Fibroblast of lung (primary cell): ENCODE measurements at regions not wholly inside any gene's neighbourhood (a gene's known extent, or its start where the extent isn't known, plus 50 kb on each side); places are given as distances from the start of the nearest gene placed in this dataset.

Source experiments
- CTCF ChIP-seq, 2 donors: IDR thresholded peaks in 1 of 2; conservative IDR thresholded peaks in 1 of 2; 1 replicate in 1 of 2; 2 replicates in 1 of 2; pipeline ENCODE4 v1.5.1; 2011 to 2012; ENCODE audit warnings: low read length in 2 of 2, control low read depth in 1 of 2, inconsistent platforms in 1 of 2, low read depth in 1 of 2, mild to moderate bottlenecking in 1 of 2
- EZH2 ChIP-seq: IDR thresholded peaks from 2 replicates; pipeline ENCODE4 v1.5.1; 2012; ENCODE audit warnings: low read length, control low read depth, mild to moderate bottlenecking; ENCODE audit errors: missing control alignments

- no peak for TF ChIP-seq CTCF (conservative IDR thresholded peaks at IDR 0.05 in 1 of 2, IDR thresholded peaks at IDR 0.05 in 1 of 2; ENCODE audit: low read depth in 1 of 2, low read length in 2 of 2)
- no peak for TF ChIP-seq EZH2
Observed at GRCh38 chr3:168998792-168999191, 664.7 kb downstream of the MECOM start.
